SHP77 (cell line): ENCODE measurements at regions not wholly inside any gene's neighbourhood (a gene's known extent, or its start where the extent isn't known, plus 50 kb on each side); places are given as distances from the start of the nearest gene placed in this dataset.

Experiments used
- DNase-seq, 2 experiments: peaks; one replicate each; lab custom pipeline; 2025; lab: John Stamatoyannopoulos, UW

DNA sequence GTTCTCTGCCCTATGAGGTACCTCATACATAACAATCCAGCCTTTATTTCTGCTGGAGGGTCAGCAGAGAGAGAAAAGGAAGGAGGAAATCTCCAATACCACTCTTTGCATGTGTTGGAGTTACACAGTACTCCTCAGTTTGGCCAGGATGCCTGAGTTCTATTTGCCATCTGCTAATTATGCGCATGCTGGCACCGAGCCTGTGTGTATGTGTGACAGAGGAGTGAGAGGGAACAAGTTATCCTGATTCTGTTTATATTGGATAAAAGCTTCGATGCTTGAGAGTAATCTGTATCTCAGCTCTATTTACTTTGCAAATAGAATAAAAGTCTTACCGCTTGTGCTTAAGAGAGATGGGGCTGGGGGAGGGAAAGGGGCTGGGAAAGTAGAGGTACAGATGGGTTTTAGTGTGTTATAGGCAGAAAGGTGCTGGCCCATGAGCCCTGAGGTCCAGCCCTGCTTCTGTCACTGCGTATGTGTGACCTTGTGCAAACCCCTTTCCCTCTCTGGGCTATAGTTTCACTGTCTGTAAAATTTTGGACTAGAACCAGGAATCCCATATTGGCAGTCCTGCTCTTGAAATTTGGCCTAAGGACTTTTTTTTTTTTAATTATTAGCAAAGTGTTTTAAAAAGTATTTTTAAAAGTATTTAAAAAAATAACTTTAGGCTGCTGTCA lies 54.5 kb upstream of the PLXNA2 start:
- peak in 1 of 2 experiments; percentile 15 for DNase-seq

DNA sequence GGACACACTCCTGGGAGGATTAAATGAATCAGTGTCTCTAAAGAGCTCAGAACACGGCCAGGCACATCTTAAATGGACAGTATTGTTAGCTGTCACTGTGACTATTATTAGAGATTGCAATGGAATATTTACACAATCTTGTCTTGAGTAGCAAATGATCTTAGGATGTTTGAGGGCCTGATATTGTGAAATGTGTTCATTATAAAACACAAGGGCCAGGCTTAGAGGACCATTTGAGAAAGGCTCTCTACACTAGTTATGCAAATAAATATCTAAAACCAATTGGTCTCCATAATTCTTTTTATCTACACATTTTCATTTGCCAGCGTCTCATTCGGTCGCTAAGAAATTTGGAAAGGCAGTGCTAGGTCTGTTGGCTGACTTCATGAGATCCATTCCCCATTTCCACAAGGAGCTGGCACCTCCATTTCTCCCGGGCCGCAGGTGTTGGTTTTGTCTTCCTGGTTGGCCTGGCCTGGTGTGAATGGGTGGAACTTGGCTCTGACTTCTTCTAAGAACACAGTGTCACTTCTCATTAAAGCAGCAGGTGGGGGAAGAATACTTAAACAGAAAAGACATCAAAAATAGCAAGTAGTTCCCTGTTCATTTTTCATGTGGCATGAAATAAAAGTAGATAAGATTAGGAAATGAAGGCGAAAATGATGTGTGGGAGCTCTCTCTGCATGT lies 56.0 kb upstream of the PLXNA2 start:
- DNase-seq = no peak

GRCh38 chr1:208302699-208303238 lies 58.6 kb upstream of the PLXNA2 start:
- DNase-seq = no peak

GRCh38 chr1:208303743-208304712 lies 59.8 kb upstream of the PLXNA2 start:
- DNase-seq = no peak

- no peak for DNase-seq
Measured at GRCh38 chr1:208308221-208308620, 64.0 kb upstream of the PLXNA2 start.

- no peak for DNase-seq
Measured at GRCh38 chr1:208309771-208310170, 65.6 kb upstream of the PLXNA2 start.

- no peak for DNase-seq
Measured at GRCh38 chr1:208312706-208313105, 68.5 kb upstream of the PLXNA2 start.

DNA sequence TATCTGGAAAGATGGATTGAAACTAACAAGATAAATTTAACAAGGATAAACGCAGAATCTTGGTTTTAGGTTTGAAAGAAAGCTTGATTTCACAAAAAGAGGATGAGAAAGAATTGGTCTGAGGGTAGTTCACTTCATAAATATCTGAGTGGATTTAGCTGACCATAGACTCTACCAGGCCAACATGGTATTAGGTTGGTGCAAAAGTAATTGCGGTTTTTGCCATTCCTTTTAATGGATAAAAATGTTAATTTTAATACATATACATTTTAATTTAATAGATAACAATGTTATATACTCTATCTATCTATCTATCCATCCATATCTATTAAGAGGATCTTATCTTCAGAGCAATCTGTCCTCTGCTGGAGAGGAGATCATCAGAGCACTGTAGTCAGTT lies 70.2 kb upstream of the PLXNA2 start:
- no peak for DNase-seq

- DNase-seq = no peak
Measured at GRCh38 chr1:208318150-208318734, 74.1 kb upstream of the PLXNA2 start.

- no peak for DNase-seq
Measured at GRCh38 chr1:208324005-208324404, 79.8 kb upstream of the PLXNA2 start.

DNA sequence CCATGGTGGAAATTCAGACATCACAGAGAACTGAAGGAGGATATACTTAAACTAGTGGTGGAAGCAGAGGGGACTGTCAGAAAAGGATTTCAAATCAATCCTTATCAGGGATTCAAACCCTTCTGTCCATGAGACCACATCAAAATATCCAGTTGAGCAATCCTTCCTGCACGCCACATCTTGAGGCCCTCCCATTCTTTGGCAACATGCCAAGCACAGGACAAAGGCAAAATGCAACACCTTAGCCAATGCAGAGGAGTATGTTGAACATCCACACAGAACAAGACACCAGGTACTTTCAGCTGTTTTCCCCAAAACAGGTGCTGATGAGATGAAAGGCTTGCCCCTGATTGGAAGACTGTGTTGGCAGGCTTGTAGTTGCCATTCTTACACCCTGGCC lies 81.8 kb upstream of the PLXNA2 start:
- DNase-seq = no peak

GRCh38 chr1:208329300-208329699 lies 85.1 kb upstream of the PLXNA2 start:
- DNase-seq = no peak

GRCh38 chr1:208332036-208332773 lies 88.0 kb upstream of the PLXNA2 start:
- no peak for DNase-seq

DNA sequence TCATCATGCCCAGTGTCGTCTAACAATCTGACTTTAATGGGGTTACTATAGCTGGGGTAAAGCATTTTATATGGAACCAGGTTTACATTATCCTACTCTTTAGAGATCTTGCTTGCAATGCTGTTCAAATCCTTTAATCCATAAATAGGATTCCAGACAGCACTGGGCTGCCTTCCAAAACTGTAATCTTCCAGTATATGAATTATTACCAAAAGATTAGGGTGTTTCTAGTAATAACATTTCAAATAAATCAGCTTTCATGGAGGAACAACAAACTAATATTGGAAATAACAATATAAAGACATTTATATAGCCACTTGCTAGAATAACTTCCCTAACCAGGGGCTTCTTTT lies 88.6 kb upstream of the PLXNA2 start:
- no peak for DNase-seq

DNA sequence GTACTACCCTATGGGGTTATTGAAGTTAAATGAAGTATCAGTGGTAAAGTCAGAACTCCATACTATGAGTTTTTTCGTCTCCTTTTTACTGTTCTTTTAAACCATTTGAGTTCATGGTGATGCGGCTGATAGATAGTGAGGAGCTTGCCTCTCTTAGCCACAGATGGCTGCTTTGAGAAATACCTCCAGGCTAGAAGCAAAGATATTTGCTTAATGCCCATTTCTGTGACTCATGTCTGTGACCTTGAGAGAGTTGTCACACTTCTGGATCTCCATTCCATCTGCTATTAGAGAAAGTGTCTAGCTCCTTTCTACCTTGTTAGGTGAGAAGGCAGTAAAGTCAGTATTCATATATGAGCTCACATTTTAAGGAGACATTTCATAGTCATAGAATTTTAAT lies 89.5 kb upstream of the PLXNA2 start:
- no peak for DNase-seq

GRCh38 chr1:208335371-208336136 lies 91.4 kb upstream of the PLXNA2 start:
- no peak for DNase-seq

DNA sequence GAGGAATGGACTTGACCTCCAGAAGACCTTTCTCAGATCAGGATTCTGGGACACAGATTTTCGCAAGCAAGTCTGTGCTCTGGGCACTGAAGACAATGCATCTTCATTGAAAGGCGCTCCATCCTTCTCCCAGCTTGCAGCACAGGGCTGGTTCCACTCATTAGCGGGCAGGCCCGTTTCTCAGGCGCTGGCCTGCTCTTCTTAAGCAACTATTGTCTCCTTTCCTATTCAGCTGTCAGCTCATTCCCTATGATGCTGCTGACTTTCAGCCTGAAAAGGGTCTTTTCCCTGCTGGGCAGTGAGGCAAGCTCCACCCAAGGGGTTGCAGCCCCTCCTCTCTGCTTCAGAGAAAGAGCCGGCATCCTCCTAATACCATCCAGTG lies 91.9 kb upstream of the PLXNA2 start:
- DNase-seq = no peak

GRCh38 chr1:208339911-208340310 lies 95.7 kb upstream of the PLXNA2 start:
- no peak for DNase-seq

DNA sequence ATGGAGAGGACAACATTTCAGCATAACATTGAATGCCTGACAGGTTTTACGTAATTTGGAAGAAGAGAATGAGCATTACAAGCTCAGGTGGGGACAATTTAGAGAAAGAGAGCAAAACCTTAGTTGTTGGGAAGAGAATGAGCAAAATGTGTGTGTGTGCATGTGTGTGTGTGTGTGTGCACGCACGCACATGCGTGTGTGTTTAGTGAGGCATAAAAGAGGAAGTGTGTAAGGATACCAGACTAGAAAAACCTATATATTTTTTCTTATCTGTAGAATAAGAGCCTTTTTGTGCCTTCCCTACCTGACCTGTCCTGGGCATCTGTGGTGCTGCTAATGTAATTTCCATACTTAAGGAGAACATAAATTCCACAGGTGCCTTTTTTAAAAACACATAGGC lies 99.0 kb upstream of the PLXNA2 start:
- DNase-seq = no peak

DNA sequence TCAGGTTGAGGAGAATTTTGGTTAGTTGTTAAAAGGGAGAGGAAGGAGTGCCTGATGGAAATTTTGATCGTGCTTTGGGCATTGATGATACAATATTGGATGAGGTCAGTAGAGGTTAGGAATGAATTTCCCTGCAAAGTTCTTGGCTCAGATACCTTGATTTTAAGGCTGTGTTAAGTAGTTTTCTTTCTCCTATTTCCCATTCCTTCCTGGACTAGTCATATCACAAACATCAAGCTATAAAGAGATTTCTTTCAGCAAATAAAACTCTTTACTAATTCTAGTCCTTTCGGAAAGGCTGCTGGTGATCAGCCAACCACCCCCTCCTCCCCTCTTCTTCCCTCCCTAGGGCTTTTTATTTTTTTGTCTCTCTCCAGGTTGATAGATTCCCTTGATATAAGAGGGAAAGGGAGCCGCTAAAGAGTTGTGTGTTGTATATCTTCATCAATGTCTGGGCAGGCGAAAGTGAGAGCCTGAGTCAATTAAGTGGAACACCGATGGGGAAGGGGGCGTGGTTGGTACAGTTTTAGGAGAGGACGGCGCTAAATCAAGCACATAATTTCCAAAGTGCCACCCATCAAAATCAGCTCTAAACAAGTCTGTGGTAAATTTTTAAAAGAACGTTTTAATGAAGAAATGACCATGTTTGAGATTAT lies 100.1 kb upstream of the PLXNA2 start:
- no peak for DNase-seq
